ENCODE measurements at regions not wholly inside any gene's neighbourhood (a gene's known extent, or its start where the extent isn't known, plus 50 kb on each side); places are given as distances from the start of the nearest gene placed in this dataset.

DNA sequence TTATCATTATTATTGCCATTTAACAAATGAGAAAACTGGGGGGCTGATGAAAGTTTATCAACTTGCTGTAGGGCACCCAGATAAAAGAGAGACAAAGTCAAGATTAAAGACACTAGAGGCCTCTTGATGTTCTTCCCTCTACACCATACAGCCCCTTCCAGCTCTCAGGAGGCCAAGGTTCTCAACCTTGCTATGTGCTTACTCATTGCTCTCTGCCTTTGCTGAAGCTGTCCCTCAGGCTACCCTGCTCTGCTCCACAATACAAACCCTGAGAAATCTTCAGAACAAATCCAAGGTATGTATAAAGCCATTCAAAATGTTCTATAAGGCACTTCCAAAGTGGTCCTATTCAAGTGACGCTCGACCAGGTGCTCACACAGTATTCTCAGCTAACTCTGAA lies 329.9 kb upstream of the TNP1 start:
- H4K20me1 ChIP-seq (ENCODE audit: control insufficient read depth, insufficient read depth, low read depth, low read length): no peaks in the 10 kb centered on the region
- H3K9me3 ChIP-seq (ENCODE audit: control insufficient read depth, insufficient read depth, low read length): no peaks in the 10 kb centered on the region
- H3K27ac ChIP-seq (ENCODE audit: low read depth, low read length): no peak overlapping the region
- TF ChIP-seq EZH2phosphoT487 (IDR thresholded peaks at IDR 0.05; ENCODE audit: borderline replicate concordance, low read length): no peak
- TF ChIP-seq, protein P1, sequence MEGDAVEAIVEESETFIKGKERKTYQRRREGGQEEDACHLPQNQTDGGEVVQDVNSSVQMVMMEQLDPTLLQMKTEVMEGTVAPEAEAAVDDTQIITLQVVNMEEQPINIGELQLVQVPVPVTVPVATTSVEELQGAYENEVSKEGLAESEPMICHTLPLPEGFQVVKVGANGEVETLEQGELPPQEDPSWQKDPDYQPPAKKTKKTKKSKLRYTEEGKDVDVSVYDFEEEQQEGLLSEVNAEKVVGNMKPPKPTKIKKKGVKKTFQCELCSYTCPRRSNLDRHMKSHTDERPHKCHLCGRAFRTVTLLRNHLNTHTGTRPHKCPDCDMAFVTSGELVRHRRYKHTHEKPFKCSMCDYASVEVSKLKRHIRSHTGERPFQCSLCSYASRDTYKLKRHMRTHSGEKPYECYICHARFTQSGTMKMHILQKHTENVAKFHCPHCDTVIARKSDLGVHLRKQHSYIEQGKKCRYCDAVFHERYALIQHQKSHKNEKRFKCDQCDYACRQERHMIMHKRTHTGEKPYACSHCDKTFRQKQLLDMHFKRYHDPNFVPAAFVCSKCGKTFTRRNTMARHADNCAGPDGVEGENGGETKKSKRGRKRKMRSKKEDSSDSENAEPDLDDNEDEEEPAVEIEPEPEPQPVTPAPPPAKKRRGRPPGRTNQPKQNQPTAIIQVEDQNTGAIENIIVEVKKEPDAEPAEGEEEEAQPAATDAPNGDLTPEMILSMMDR (IDR thresholded peaks at IDR 0.05; ENCODE audit: low read depth, low read length, poor library complexity, severe bottlenecking): no peak
- no peaks in the 10 kb centered on the region for H3F3A ChIP-seq (ENCODE audit: control insufficient read depth, insufficient read depth)
- no peaks in the 10 kb centered on the region for H3K9me2 ChIP-seq (replicated peaks; ENCODE audit: control insufficient read depth, low read length)
- no peaks in the 10 kb centered on the region for H3K79me2 ChIP-seq (ENCODE audit: control insufficient read depth, low read length)
- H3K27me3 ChIP-seq (ENCODE audit: control insufficient read depth, low read length): peaks cover 7% of the 10 kb centered on the region
- H3K36me3 ChIP-seq (ENCODE audit: control insufficient read depth, low read length): no peaks in the 10 kb centered on the region
- no peaks in the 10 kb centered on the region for H3K4me1 ChIP-seq (ENCODE audit: control insufficient read depth, low read length)
- no peak overlapping the region for H3K4me3 ChIP-seq (ENCODE audit: low read length)
- H3K4me2 ChIP-seq (ENCODE audit: low read length): no peak overlapping the region

- H3K79me2 ChIP-seq (ENCODE audit: control insufficient read depth, low read length): no peaks in the 10 kb centered on the region
- no peaks in the 10 kb centered on the region for H3K9me2 ChIP-seq (replicated peaks; ENCODE audit: control insufficient read depth, low read length)
- H3F3A ChIP-seq (ENCODE audit: control insufficient read depth, insufficient read depth): no peaks in the 10 kb centered on the region
Observed at GRCh38 chr2:217189131-217189530, 329.3 kb upstream of the TNP1 start.

DNA sequence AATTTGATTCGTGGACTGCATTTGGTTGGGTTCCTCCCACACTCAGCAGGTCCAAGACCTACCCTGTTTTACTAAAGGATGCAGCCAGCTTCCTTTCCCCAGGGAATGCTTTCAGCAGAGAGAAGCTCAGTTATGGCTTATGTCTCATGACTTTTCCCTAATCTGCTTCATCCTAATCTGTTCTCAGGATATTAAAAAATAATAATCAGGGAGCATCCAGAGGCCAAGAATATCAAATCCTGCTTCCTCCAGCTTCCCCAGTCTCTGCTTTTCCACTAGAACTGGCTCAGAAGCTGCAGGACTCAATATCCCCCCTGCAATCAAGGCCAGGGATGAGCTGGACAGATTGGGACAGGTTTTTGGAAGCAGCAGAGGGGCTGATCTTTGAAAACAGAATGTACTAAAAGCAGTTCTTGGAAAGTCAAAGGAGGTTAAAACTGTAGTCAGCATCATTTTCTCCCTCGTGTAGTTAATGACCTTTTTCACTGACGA lies 326.9 kb upstream of the TNP1 start:
- no peak overlapping the region for H3K27ac ChIP-seq (ENCODE audit: low read depth, low read length)
- H3K27me3 ChIP-seq (ENCODE audit: control insufficient read depth, low read length): no peaks in the 10 kb centered on the region; the same call in 1 of the 2 replicates
- no peak overlapping the region for H3K4me3 ChIP-seq (ENCODE audit: low read length)
- H3K4me1 ChIP-seq (ENCODE audit: control insufficient read depth, low read length): no peaks in the 10 kb centered on the region
- no peak for TF ChIP-seq EZH2phosphoT487 (IDR thresholded peaks at IDR 0.05; ENCODE audit: borderline replicate concordance, low read length)
- TF ChIP-seq, protein P1 (IDR thresholded peaks at IDR 0.05; ENCODE audit: low read depth, low read length, poor library complexity, severe bottlenecking): no peak
- H4K20me1 ChIP-seq (ENCODE audit: control insufficient read depth, insufficient read depth, low read depth, low read length): no peaks in the 10 kb centered on the region
- H3K4me2 ChIP-seq (ENCODE audit: low read length): no peak overlapping the region
- no peaks in the 10 kb centered on the region for H3K36me3 ChIP-seq (ENCODE audit: control insufficient read depth, low read length)
- H3K79me2 ChIP-seq (ENCODE audit: control insufficient read depth, low read length): no peaks in the 10 kb centered on the region
- no peaks in the 10 kb centered on the region for H3F3A ChIP-seq (ENCODE audit: control insufficient read depth, insufficient read depth)
- no peaks in the 10 kb centered on the region for H3K9me3 ChIP-seq (ENCODE audit: control insufficient read depth, insufficient read depth, low read length)
- no peaks in the 10 kb centered on the region for H3K9me2 ChIP-seq (replicated peaks; ENCODE audit: control insufficient read depth, low read length)

More at GRCh38 chr2:217189131-217189530, 329.3 kb upstream of the TNP1 start:
- Histone ChIP-seq H3K27me3 (ENCODE audit: control insufficient read depth, low read length) (peaks cover 6% of the 10 kb centered on the region), H3K9me3 (ENCODE audit: control insufficient read depth, insufficient read depth, low read length) (no peaks in the 10 kb centered on the region), H3K27ac (ENCODE audit: low read depth, low read length) (no peak overlapping the region), H3K4me2 (ENCODE audit: low read length) (no peak overlapping the region), H4K20me1 (ENCODE audit: control insufficient read depth, insufficient read depth, low read depth, low read length) (no peaks in the 10 kb centered on the region), H3K4me1 (ENCODE audit: control insufficient read depth, low read length) (no peaks in the 10 kb centered on the region), H3K36me3 (ENCODE audit: control insufficient read depth, low read length) (no peaks in the 10 kb centered on the region), H3K4me3 (ENCODE audit: low read length) (no peak overlapping the region)
- no peak for TF ChIP-seq EZH2phosphoT487 (IDR thresholded peaks at IDR 0.05; ENCODE audit: borderline replicate concordance, low read length)
- TF ChIP-seq, protein P1 (IDR thresholded peaks at IDR 0.05; ENCODE audit: low read depth, low read length, poor library complexity, severe bottlenecking): no peak

Measured in DOHH2 (cell line).